Hindlimb muscle (tissue), 1 donor: ENCODE measurements at regions not wholly inside any gene's neighbourhood (a gene's known extent, or its start where the extent isn't known, plus 50 kb on each side); places are given as distances from the start of the nearest gene placed in this dataset.

Source experiments
- DNase-seq: peaks from one replicate; pipeline ENCODE4 v3.0.0-alpha.2; 2013

DNA sequence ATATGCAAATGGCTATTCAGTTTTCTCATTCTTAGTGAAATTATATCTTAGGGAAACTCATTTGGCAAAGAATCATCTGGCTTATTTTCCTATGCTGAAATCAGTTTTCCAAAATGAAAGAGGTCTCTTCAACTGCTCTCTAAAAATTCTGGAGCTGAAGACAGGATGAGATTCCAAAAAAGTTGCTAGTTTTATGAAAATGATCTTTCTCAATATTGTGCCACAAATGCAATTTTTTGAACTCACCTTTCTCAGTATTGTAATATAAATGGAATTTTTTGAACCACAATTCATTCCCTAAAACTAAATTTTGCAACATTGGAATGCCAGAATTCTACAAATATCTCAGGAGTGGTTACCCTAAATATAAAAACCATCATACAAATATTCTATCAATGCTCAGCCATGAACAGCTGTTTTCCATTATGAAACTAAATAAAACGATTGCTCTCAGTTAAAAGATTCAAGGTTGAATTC lies 147.7 kb upstream of the PKDCC start:
- DNase-seq: no peak

GRCh38 chr2:41902897-41903296 lies 144.9 kb upstream of the PKDCC start:
- DNase-seq: no peak

DNA sequence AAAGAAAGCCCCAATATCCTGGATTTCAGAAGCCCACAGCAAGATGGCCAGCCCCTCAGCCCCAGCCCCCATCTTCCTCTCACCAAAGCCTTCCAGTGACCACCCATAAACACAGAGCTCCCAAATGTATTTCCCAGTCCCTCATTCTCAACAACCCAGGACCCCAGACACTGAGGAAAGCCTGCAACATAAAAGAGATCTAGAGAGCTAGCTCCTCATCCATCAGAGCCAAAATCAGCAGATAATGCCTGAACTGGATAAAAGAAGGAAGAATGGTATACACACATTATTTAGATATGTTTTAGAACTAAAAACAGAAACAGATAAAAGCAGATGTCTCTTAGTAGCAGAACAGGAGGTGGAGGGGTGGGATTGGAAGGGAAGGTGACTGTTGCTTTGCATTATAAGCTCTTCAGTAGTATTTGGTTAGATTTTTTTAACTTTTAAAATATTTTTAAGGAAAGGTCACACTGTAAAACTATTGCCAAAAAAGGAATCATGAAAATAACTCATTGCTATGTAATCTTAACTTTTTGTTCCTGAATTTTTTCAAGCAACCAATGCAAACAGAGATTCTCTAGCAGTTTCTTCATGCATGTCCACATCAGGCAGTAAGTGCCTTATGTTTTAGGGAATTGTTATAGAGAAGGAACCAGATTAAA lies 144.2 kb upstream of the PKDCC start:
- no peak for DNase-seq

GRCh38 chr2:41904459-41904858 lies 143.4 kb upstream of the PKDCC start:
- no peak for DNase-seq

GRCh38 chr2:41905597-41906337 lies 142.1 kb upstream of the PKDCC start:
- no peak for DNase-seq

DNA sequence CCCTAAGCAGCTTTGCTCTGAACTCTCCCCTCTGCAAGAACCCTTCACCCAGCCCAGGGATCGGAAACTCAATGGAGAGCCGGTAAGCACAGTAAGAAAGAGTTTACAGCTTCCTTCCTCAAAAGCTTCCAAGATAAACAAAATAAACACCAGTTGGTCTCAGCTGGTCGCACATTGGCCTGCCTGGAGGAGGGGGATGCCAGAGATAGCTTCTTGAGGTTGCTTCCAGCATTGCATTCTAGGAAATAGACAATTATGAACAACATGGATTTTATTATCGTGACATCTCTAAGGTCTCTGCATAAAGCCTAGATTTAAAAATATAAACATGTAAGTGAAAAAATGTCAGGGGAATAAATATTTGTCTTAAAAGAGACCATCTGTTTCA lies 141.5 kb upstream of the PKDCC start:
- no peak for DNase-seq

GRCh38 chr2:41907141-41907540 lies 140.7 kb upstream of the PKDCC start:
- no peak for DNase-seq

DNA sequence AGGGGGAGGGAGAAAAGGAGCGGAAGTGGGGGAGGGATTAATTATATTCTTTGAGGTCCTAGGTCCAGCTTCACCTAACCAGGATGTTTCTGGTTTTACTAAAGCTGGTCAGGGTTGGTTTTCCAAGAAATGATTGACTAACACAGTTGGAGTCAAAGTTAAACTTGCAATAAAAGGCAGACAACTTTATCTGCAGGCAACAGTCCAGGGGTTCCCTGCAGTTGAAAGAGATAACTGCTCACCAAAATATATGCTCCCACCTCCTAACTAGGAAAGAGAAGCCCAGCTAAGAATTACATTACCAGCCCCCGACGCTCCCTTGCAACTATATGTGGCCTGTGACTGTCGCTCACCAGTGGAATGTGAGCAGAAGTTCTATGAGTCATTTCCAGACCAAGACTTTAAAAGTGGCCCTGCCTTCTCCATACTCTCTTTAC lies 140.0 kb upstream of the PKDCC start:
- DNase-seq: no peak

- DNase-seq: no peak
Observed at GRCh38 chr2:41908349-41908748, 139.5 kb upstream of the PKDCC start.

DNA sequence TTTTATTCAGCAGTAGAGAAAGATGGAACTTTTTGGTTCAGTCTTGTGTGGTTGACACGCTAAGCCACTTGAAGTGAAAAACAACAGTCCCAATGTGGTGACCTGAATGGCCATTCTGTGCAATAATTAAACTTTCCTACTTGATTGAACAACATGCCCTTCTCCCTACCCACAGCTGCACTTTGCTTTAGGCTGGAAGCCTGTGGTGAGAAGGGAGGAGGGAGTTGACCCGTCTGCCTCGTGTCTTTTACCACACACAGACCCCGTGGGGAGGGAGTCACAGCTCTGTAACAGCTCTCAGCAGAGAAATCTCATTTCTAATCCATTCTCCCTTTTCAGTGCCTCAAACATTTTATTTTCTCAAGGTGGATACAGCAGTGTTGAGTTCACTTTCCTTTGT lies 138.2 kb upstream of the PKDCC start:
- DNase-seq: no peak

DNA sequence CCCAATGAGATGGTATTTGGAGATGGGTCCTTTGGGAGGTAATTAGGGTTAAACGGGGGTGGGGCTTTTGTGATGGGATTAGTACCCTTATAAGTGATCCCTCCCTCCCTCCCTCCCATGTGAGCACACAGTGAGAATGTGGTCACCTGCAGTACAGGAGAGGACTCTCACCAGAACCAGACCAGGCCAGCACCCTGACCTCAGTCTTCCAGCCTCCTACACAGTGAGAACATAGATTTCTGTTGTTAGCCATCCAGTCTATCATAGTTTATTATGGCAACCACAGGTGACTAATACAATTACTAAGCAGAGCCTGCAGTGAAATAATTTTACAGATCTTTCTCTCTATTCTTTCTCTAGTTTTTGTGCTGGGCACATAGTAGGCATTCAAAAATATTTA lies 137.7 kb upstream of the PKDCC start:
- DNase-seq: no peak

DNA sequence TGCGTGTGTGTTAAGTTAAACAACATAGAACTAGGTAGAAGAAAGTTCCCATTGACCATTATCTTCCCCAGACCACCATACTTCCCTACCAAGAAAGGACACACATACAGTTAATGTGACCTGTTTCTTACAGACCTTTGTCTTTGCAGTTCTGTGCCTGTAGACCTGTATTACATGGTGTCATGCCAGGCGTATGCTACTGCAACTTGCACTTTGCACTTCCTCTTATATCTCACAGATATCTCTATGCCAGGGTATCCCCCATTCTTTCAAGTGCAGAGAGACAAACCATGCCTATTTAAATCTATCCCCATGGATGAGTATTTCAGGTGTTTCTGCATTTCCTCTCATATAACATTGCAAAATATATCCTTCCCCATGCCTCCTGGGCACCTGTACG lies 136.8 kb upstream of the PKDCC start:
- no peak for DNase-seq

GRCh38 chr2:41912337-41912736 lies 135.5 kb upstream of the PKDCC start:
- DNase-seq: no peak

GRCh38 chr2:41912776-41913175 lies 135.0 kb upstream of the PKDCC start:
- no peak for DNase-seq

DNA sequence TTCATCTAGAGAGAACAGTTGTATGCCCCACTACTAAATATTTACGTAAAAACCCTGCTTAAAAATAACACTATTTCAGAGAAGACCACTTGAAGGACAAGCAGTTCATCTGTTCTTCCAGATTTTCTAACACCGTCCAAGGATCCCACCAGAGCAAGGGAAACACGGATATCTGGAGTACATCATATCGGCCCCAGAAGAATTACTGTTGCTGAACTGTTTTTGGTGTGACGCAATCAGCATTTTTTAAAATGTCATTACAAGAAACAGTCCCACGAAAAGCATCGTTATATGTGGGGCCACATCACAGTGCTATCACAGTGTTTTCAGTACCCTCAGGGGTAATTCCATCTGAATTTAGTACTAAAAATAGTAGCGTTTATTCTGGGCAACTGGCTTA lies 134.5 kb upstream of the PKDCC start:
- no peak for DNase-seq

DNA sequence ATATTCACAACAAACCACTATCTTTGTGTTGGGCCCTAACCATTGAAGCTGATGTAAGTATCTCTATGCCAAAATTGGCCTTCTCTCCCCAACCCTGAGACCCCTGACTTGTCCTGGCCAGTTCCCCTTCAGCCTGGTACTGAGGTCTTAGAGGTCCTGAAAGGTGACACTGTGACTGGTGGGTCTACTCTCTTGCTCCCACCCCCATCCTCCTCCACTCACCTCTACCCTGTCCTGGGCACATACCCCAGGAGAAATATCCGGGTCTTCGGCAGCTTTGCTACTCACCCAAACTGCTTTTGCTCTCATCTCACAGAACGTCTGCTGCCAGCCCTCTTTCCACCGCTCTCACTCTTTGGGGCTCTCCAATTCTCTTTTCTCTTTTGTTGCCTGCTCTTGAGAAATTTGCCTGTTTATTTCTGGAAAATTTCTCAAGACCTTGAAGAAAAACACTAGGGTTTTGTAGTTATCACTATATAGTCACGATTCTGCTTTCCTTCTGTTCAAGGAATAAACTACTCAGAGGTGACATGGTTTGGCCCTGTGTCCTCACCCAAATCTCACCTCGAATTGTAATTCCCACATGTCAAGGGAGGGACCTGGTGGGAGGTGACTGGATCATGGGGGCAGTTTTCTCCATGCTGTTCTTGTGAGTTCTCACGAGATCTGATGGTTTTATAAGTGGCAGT lies 133.8 kb upstream of the PKDCC start:
- DNase-seq: no peak

DNA sequence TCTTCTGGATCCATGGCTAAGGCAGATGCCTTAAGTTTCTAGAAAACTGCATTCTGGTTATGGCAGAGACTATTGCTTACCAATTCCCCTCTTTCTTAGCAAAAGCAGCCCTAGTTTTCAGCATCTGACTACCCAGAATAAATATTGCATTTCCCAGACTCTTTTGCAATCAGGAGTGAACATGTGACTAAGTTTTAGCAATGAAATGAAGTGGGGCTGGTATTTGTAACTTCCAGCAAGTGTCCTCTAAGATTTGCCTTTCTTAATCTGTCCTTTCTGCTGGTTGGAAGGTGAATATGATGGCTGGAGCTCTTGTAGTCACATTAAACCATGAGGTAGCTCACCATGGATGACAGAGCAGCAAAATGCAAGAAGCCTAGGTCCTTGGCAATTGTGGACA lies 132.9 kb upstream of the PKDCC start:
- no peak for DNase-seq

DNA sequence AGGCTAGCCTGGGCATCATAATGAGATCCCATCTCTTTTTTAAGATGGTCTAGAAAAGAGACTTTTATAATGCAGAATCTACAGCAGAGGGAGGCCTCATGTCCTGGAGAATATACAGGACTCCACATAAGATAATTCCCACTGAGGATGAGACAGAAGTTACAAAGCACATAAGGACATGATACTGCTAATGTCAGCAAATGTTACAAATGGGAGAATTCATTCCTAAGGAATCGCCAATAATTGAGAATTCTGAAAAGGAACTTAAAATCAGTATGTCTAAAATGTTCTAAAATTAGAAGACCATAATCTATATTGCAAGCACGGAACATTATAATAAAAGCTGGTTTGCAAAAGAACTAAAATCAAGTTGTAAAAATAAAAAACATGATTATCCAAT lies 131.6 kb upstream of the PKDCC start:
- no peak for DNase-seq

DNA sequence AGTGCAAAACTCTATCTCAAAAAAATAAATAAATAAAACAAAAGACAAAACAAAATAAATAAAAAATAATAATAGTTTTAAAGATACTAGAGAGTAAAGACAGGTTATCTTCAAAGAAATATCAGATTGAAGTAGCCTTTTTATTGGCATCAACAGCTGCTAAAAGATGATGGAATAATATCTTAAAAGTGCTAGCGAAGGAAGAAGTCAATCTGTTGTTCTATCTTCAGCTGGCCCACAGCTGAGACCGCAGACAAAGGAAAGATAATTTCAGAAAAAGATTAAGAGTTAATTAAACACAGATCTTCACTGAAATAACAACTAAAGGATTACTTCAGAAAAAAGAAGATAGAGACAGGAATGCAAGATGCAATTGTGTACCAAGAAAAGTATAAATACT lies 130.2 kb upstream of the PKDCC start:
- DNase-seq: no peak

GRCh38 chr2:41919135-41919534 lies 128.7 kb upstream of the PKDCC start:
- DNase-seq: no peak

DNA sequence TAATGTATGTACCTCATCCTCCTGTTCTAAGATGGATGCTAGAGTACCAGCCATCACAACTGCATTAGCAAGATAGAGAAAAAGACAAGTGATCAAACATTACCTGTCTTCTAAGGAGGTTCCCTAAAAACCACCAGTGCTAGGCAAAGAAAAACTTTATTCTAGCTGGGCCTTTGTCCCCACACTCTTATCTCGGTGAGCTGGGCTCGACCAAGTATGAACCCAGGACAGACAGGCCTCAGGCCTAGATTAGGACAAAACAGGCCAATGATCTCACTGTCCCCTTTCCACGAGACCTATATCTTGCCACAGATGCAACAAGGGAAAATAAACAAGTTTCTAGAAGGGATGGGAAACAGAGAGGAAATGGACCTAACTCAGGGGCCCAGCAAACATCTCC lies 127.6 kb upstream of the PKDCC start:
- DNase-seq: no peak

GRCh38 chr2:41920812-41921211 lies 127.0 kb upstream of the PKDCC start:
- no peak for DNase-seq

- no peak for DNase-seq
Observed at GRCh38 chr2:41922177-41922576, 125.6 kb upstream of the PKDCC start.
